GM23338 (cell line): ENCODE measurements at regions not wholly inside any gene's neighbourhood (a gene's known extent, or its start where the extent isn't known, plus 50 kb on each side); places are given as distances from the start of the nearest gene placed in this dataset.

ENCODE experiments used
- ATAC-seq: fragments of 200-7000 bp; cut with Tn5 transposase; 3 replicates; pipeline ENCODE4 v1.9.1; 2020
- DNase-seq: peaks from one replicate; pipeline ENCODE4 v3.0.0-alpha.2; 2015; ENCODE audit warnings: low spot score
- H2AFZ ChIP-seq: fragments of 200-600 bp; sonication (generic); 2 replicates; pipeline ENCODE4 v1.8.0; 2016; ENCODE audit warnings: antibody characterized with exemption, mild to moderate bottlenecking, moderate library complexity
- H3F3A ChIP-seq: fragments of 200-600 bp; sonication (generic); replicated peaks from 2 replicates; pipeline ENCODE4 v1.8.0; 2017; ENCODE audit warnings: antibody characterized with exemption, mixed run types, low read depth
- H3K27ac ChIP-seq: fragments of 200-600 bp; sonication (generic); 2 replicates; pipeline ENCODE4 v1.6.1; 2016; ENCODE audit warnings: low read depth
- H3K27me3 ChIP-seq: fragments of 200-600 bp; sonication (generic); 2 replicates; pipeline ENCODE4 v1.8.0; 2016; ENCODE audit warnings: mild to moderate bottlenecking, mixed run types, moderate library complexity; ENCODE audit not compliant: insufficient read depth
- H3K36me3 ChIP-seq: fragments of 200-600 bp; sonication (generic); 2 replicates; pipeline ENCODE4 v1.8.0; 2016; ENCODE audit warnings: mild to moderate bottlenecking; ENCODE audit not compliant: insufficient read depth
- H3K4me1 ChIP-seq: fragments of 200-600 bp; sonication (generic); 2 replicates; pipeline ENCODE4 v1.8.0; 2016; ENCODE audit warnings: mild to moderate bottlenecking, moderate library complexity; ENCODE audit not compliant: insufficient read depth
- H3K4me2 ChIP-seq: fragments of 200-600 bp; sonication (generic); 2 replicates; pipeline ENCODE4 v1.7.1; 2017; ENCODE audit warnings: mixed run types
- H3K4me3 ChIP-seq: fragments of 200-600 bp; sonication (generic); 2 replicates; pipeline ENCODE4 v1.6.1; 2016; ENCODE audit warnings: mixed run types
- H3K79me2 ChIP-seq: fragments of 200-600 bp; sonication (generic); replicated peaks from 2 replicates; pipeline ENCODE4 v1.8.0; 2017; ENCODE audit warnings: mild to moderate bottlenecking; ENCODE audit not compliant: insufficient read depth
- H3K9me2 ChIP-seq: fragments of 200-600 bp; sonication (generic); 2 replicates; pipeline ENCODE4 v1.8.0; 2017; ENCODE audit not compliant: insufficient read depth
- H4K20me1 ChIP-seq: fragments of 200-600 bp; sonication (generic); replicated peaks from 2 replicates; pipeline ENCODE4 v1.8.0; 2017; ENCODE audit warnings: mild to moderate bottlenecking; ENCODE audit not compliant: insufficient read depth
- H3K27ac Mint-ChIP-seq: 2 replicates; pipeline ENCODE4 v1.8.0; 2020; ENCODE audit warnings: inconsistent platforms, mild to moderate bottlenecking, moderate library complexity, mixed read lengths
- H3K27me3 Mint-ChIP-seq: 3 replicates; pipeline ENCODE4 v1.8.0; 2022; ENCODE audit warnings: low read depth, mild to moderate bottlenecking, moderate library complexity, mixed read lengths, inconsistent platforms; ENCODE audit not compliant: insufficient read depth, poor library complexity
- H3K36me3 Mint-ChIP-seq: 3 replicates; pipeline ENCODE4 v1.8.0; 2021; ENCODE audit warnings: low read depth, mild to moderate bottlenecking, inconsistent platforms, moderate library complexity, mixed read lengths
- H3K4me1 Mint-ChIP-seq: 3 replicates; pipeline ENCODE4 v1.8.0; 2020; ENCODE audit warnings: mild to moderate bottlenecking, inconsistent platforms, mixed read lengths
- H3K4me3 Mint-ChIP-seq: 3 replicates; pipeline ENCODE4 v1.8.0; 2021; ENCODE audit warnings: moderate library complexity, mild to moderate bottlenecking, inconsistent platforms, mixed read lengths
- H3K9me3 Mint-ChIP-seq: 3 replicates; pipeline ENCODE4 v1.8.0; 2020; ENCODE audit warnings: moderate library complexity, mild to moderate bottlenecking, inconsistent platforms, mixed read lengths
- CREB1 ChIP-seq: fragments of 250-450 bp; sonication (Bioruptor Pico); IDR thresholded peaks from 2 replicates; pipeline ENCODE4 v1.5.0; 2020; ENCODE audit warnings: low read depth, mild to moderate bottlenecking, moderate library complexity
- EZH2 ChIP-seq: fragments of 200-600 bp; sonication (generic); IDR thresholded peaks from one replicate; pipeline ENCODE4 v1.8.0; 2017; ENCODE audit warnings: antibody characterized with exemption, mild to moderate bottlenecking, low read depth; ENCODE audit not compliant: unreplicated experiment
- EZH2phosphoT487 ChIP-seq: fragments of 200-600 bp; sonication (generic); IDR thresholded peaks from one replicate; pipeline ENCODE4 v1.8.1; 2018; ENCODE audit warnings: antibody characterized with exemption; ENCODE audit not compliant: unreplicated experiment
- JUNB ChIP-seq: IDR thresholded peaks from one replicate; pipeline ENCODE4 v1.6.1; 2016; ENCODE audit warnings: antibody characterized with exemption; ENCODE audit not compliant: unreplicated experiment
- POLR2AphosphoS5 ChIP-seq: IDR thresholded peaks from 2 replicates; pipeline ENCODE4 v1.6.1; 2016; ENCODE audit warnings: antibody characterized with exemption, low read depth
- STAT1 ChIP-seq: IDR thresholded peaks from one replicate; pipeline ENCODE4 v1.6.1; 2016; ENCODE audit warnings: antibody characterized with exemption; ENCODE audit not compliant: unreplicated experiment
- ZNF114 ChIP-seq: fragments of 250-450 bp; sonication (Bioruptor Pico); IDR thresholded peaks from 2 replicates; pipeline ENCODE4 v1.5.0; 2020; ENCODE audit warnings: mild to moderate bottlenecking, moderate library complexity
- ZNF331 ChIP-seq: fragments of 250-450 bp; sonication (Bioruptor Pico); IDR thresholded peaks from 2 replicates; pipeline ENCODE4 v1.5.0; 2020; ENCODE audit warnings: low read depth, mild to moderate bottlenecking, moderate library complexity
- TF ChIP-seq, protein P1 (sequence below): IDR thresholded peaks from one replicate; pipeline ENCODE4 v1.6.1; 2018; ENCODE audit warnings: antibody characterized with exemption; ENCODE audit not compliant: unreplicated experiment
- TF ChIP-seq, protein P2 (sequence below): IDR thresholded peaks from 2 replicates; pipeline ENCODE4 v1.6.1; 2016; ENCODE audit warnings: antibody characterized with exemption
- TF ChIP-seq, protein P3 (sequence below), 2 experiments: fragments of 200-600 bp in 1 of 2; sonication (generic) in 1 of 2; conservative IDR thresholded peaks; 2 replicates each; pipeline versions ENCODE4 v1.5.1 to v1.6.1; 2016 to 2017; ENCODE audit warnings: antibody characterized with exemption in 2 of 2, low read depth in 2 of 2, mild to moderate bottlenecking in 2 of 2, moderate library complexity in 1 of 2

DNA sequence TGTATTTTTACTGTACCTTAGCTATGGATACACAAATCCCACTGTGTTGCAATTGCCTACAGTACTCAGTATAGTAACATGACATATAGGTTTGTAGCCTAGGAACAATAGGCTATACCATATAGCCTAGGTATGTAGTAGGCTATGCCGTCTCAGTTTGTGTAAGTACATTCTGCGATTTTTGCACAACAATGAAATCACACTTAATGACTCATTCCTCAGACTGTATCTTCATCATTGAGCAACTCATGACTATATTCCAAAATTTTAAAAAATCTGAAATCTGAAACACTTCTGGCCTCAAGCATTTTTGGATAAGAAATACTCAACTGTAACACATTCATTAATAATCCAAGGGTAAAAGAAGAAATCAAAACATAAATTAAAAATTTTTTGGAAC is 666.8 kb upstream of the GRAMD2B start:
- no peaks in the 10 kb centered on the region for H3K27me3 ChIP-seq
- no peaks in the 10 kb centered on the region for H3K79me2 ChIP-seq
- no peaks in the 10 kb centered on the region for H3K36me3 ChIP-seq
- H2AFZ ChIP-seq, result no peak overlapping the region
- ATAC-seq (no peak), DNase-seq (no peak)
- no peaks in the 10 kb centered on the region for H3F3A ChIP-seq
- no peaks in the 10 kb centered on the region for H3K9me2 ChIP-seq
- H3K4me2 ChIP-seq, result no peak overlapping the region
- H4K20me1 ChIP-seq, result no peaks in the 10 kb centered on the region
- H3K27ac Mint-ChIP-seq, result no peak overlapping the region
- no peak overlapping the region for H3K4me3 ChIP-seq
- no peak overlapping the region for H3K27ac ChIP-seq
- no peaks in the 10 kb centered on the region for H3K27me3 Mint-ChIP-seq
- TF ChIP-seq, protein P1, sequence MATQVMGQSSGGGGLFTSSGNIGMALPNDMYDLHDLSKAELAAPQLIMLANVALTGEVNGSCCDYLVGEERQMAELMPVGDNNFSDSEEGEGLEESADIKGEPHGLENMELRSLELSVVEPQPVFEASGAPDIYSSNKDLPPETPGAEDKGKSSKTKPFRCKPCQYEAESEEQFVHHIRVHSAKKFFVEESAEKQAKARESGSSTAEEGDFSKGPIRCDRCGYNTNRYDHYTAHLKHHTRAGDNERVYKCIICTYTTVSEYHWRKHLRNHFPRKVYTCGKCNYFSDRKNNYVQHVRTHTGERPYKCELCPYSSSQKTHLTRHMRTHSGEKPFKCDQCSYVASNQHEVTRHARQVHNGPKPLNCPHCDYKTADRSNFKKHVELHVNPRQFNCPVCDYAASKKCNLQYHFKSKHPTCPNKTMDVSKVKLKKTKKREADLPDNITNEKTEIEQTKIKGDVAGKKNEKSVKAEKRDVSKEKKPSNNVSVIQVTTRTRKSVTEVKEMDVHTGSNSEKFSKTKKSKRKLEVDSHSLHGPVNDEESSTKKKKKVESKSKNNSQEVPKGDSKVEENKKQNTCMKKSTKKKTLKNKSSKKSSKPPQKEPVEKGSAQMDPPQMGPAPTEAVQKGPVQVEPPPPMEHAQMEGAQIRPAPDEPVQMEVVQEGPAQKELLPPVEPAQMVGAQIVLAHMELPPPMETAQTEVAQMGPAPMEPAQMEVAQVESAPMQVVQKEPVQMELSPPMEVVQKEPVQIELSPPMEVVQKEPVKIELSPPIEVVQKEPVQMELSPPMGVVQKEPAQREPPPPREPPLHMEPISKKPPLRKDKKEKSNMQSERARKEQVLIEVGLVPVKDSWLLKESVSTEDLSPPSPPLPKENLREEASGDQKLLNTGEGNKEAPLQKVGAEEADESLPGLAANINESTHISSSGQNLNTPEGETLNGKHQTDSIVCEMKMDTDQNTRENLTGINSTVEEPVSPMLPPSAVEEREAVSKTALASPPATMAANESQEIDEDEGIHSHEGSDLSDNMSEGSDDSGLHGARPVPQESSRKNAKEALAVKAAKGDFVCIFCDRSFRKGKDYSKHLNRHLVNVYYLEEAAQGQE, result no peak
- TF ChIP-seq POLR2AphosphoS5 (no peak), EZH2phosphoT487 (no peak)
- H3K4me1 ChIP-seq, result peaks cover 11% of the 10 kb centered on the region
- H3K36me3 Mint-ChIP-seq, result peaks cover 8% of the 10 kb centered on the region; the same call in 2 of the 3 replicates
- no peak overlapping the region for H3K4me3 Mint-ChIP-seq
- peaks cover 8% of the 10 kb centered on the region; the same call in 2 of the 3 replicates for H3K4me1 Mint-ChIP-seq
- H3K9me3 Mint-ChIP-seq, result peaks cover 10% of the 10 kb centered on the region

DNA sequence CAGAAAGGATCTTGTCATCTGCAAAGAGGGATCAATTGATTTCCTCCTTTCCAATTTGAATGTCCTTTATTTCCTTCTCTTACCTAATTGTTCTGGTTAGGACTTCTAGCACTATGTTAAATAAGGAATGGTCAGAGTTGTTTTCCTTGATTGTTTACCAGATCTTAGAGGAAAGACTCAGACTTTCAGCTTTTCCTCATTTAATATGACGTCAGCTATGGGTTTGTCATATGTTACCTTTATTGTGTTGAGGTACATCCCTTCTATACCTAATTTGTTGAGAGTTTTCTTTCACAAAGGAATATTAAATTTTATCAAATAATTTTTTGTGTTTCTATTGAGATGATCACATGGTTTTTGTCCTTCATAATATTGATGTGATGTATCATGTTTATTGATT is 656.5 kb upstream of the GRAMD2B start:
- Histone ChIP-seq H3K4me3 (no peak overlapping the region), H2AFZ (no peak overlapping the region), H3K9me2 (no peaks in the 10 kb centered on the region), H3K27me3 (no peaks in the 10 kb centered on the region), H3K79me2 (no peaks in the 10 kb centered on the region), H3K4me2 (no peak overlapping the region), H3K4me1 (no peaks in the 10 kb centered on the region), H3K27ac (no peak overlapping the region), H3K36me3 (no peaks in the 10 kb centered on the region), H4K20me1 (no peaks in the 10 kb centered on the region), H3F3A (no peaks in the 10 kb centered on the region)
- TF ChIP-seq STAT1, result no peak
- TF ChIP-seq, protein P2, sequence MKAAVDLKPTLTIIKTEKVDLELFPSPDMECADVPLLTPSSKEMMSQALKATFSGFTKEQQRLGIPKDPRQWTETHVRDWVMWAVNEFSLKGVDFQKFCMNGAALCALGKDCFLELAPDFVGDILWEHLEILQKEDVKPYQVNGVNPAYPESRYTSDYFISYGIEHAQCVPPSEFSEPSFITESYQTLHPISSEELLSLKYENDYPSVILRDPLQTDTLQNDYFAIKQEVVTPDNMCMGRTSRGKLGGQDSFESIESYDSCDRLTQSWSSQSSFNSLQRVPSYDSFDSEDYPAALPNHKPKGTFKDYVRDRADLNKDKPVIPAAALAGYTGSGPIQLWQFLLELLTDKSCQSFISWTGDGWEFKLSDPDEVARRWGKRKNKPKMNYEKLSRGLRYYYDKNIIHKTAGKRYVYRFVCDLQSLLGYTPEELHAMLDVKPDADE, result no peak
- H3K27ac Mint-ChIP-seq, result no peak overlapping the region
- H3K9me3 Mint-ChIP-seq, result peaks cover 4% of the 10 kb centered on the region; the same call in 2 of the 3 replicates
- DNase-seq (no peak), ATAC-seq (no peak)
- H3K4me1 Mint-ChIP-seq, result no peaks in the 10 kb centered on the region; the same call in 2 of the 3 replicates
- no peak overlapping the region for H3K4me3 Mint-ChIP-seq
- H3K27me3 Mint-ChIP-seq, result peaks cover 5% of the 10 kb centered on the region
- H3K36me3 Mint-ChIP-seq, result 0 out of 3 replicates have a peak, but pooled peaks cover 3% of the 10 kb centered on the region

DNA sequence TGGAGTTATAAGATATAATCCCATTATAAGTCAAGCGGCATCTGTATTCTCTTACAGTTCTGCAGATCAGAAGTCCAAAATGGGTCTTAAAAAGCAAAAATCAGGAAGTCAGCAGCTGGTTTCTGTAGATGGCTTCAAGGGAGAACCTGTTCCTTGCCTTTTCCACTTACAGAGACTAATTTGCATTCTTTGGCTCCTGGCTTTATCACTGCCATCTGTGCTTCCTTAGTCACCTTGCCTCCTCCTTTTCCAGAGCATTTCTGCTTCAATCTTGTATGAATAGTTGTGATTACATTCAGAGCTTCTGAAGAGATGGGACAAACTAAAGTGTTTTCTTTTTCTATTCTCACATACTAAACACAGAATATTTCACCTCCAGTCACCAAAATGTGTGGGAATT is 647.3 kb upstream of the GRAMD2B start:
- Mint-ChIP-seq H3K4me1 (no peaks in the 10 kb centered on the region; the same call in 1 of the 3 replicates), H3K27me3 (no peaks in the 10 kb centered on the region), H3K36me3 (no peaks in the 10 kb centered on the region), H3K27ac (no peak overlapping the region), H3K9me3 (no peaks in the 10 kb centered on the region), H3K4me3 (no peak overlapping the region)
- no peak overlapping the region for H3K4me3 ChIP-seq
- peaks cover 4% of the 10 kb centered on the region; the same call in 1 of the 2 replicates for H3K9me2 ChIP-seq
- no peaks in the 10 kb centered on the region for H3K4me1 ChIP-seq
- no peaks in the 10 kb centered on the region for H3F3A ChIP-seq
- no peaks in the 10 kb centered on the region for H3K79me2 ChIP-seq
- DNase-seq, result no peak
- no peak overlapping the region for H2AFZ ChIP-seq
- no peaks in the 10 kb centered on the region for H3K36me3 ChIP-seq
- no peak overlapping the region for H3K27ac ChIP-seq
- no peak for ATAC-seq
- H3K4me2 ChIP-seq, result no peak overlapping the region
- no peaks in the 10 kb centered on the region for H4K20me1 ChIP-seq
- H3K27me3 ChIP-seq, result no peaks in the 10 kb centered on the region
- TF ChIP-seq, protein P3, sequence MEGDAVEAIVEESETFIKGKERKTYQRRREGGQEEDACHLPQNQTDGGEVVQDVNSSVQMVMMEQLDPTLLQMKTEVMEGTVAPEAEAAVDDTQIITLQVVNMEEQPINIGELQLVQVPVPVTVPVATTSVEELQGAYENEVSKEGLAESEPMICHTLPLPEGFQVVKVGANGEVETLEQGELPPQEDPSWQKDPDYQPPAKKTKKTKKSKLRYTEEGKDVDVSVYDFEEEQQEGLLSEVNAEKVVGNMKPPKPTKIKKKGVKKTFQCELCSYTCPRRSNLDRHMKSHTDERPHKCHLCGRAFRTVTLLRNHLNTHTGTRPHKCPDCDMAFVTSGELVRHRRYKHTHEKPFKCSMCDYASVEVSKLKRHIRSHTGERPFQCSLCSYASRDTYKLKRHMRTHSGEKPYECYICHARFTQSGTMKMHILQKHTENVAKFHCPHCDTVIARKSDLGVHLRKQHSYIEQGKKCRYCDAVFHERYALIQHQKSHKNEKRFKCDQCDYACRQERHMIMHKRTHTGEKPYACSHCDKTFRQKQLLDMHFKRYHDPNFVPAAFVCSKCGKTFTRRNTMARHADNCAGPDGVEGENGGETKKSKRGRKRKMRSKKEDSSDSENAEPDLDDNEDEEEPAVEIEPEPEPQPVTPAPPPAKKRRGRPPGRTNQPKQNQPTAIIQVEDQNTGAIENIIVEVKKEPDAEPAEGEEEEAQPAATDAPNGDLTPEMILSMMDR (conservative IDR thresholded peaks at IDR 0.05; ENCODE audit: low read depth in 2 of 2), result no peak
- TF ChIP-seq ZNF331 (CRISPR knock-in tag) (no peak), CREB1 (CRISPR knock-in tag) (no peak), ZNF114 (CRISPR knock-in tag) (no peak), JUNB (no peak), EZH2 (no peak)
